GM21526 (cell line): ENCODE measurements at regions not wholly inside any gene's neighbourhood (a gene's known extent, or its start where the extent isn't known, plus 50 kb on each side); places are given as distances from the start of the nearest gene placed in this dataset.
"Not testable (repeated sequence)": the region's sequence is repeated elsewhere in the genome, so short reads cannot be mapped to it uniquely, and the experiment has no call there.

Experiments used
- ATAC-seq: cut with Tn5 transposase; IDR thresholded peaks from one replicate; pipeline ENCODE4 v1.9.1; 2021; ENCODE audit warnings: moderate library complexity; ENCODE audit not compliant: unreplicated experiment, low FRiP score

- not testable (repeated sequence) for ATAC-seq
Observed at GRCh38 chr10:36400238-36400637, 725.2 kb upstream of the ANKRD30A start.

GRCh38 chr10:36393801-36394200 lies 731.6 kb upstream of the ANKRD30A start:
- no peak for ATAC-seq

GRCh38 chr10:36391405-36391804 lies 734.0 kb upstream of the ANKRD30A start:
- ATAC-seq = no peak

- no peak for ATAC-seq
Observed at GRCh38 chr10:36390221-36390620, 735.2 kb upstream of the ANKRD30A start.

- no peak for ATAC-seq
Observed at GRCh38 chr10:36388166-36388565, 737.2 kb upstream of the ANKRD30A start.

GRCh38 chr10:36385693-36386092 lies 739.7 kb upstream of the ANKRD30A start:
- ATAC-seq = no peak

- no peak for ATAC-seq
Observed at GRCh38 chr10:36383349-36383748, 741.3 kb upstream of the FZD8 start.

- no peak for ATAC-seq
Observed at GRCh38 chr10:36381748-36382147, 739.7 kb upstream of the FZD8 start.

GRCh38 chr10:36380538-36380937 lies 738.4 kb upstream of the FZD8 start:
- ATAC-seq = no peak

- no peak for ATAC-seq
Observed at GRCh38 chr10:36375107-36375506, 733.0 kb upstream of the FZD8 start.

GRCh38 chr10:36373424-36374096 lies 731.5 kb upstream of the FZD8 start:
- ATAC-seq = no peak

GRCh38 chr10:36367362-36367761 lies 725.3 kb upstream of the FZD8 start:
- no peak for ATAC-seq

GRCh38 chr10:36366843-36367242 lies 724.7 kb upstream of the FZD8 start:
- no peak for ATAC-seq

- ATAC-seq = no peak
Observed at GRCh38 chr10:36366065-36366464, 724.0 kb upstream of the FZD8 start.

GRCh38 chr10:36362257-36362656 lies 720.2 kb upstream of the FZD8 start:
- no peak for ATAC-seq

- no peak for ATAC-seq
Observed at GRCh38 chr10:36358736-36359135, 716.6 kb upstream of the FZD8 start.

- no peak for ATAC-seq
Observed at GRCh38 chr10:36354633-36355032, 712.5 kb upstream of the FZD8 start.

- ATAC-seq = no peak
Observed at GRCh38 chr10:36351159-36351558, 709.1 kb upstream of the FZD8 start.

GRCh38 chr10:36349445-36350078 lies 707.5 kb upstream of the FZD8 start:
- no peak for ATAC-seq

GRCh38 chr10:36345807-36346206 lies 703.7 kb upstream of the FZD8 start:
- ATAC-seq = no peak

GRCh38 chr10:36345175-36345533 lies 703.1 kb upstream of the FZD8 start:
- ATAC-seq = no peak
